ENCODE measurements at regions not wholly inside any gene's neighbourhood (a gene's known extent, or its start where the extent isn't known, plus 50 kb on each side); places are given as distances from the start of the nearest gene placed in this dataset.

- no peak overlapping the region for H3K56ac ChIP-seq (ENCODE audit: insufficient read length, low read depth, low read length)
- H3K18ac ChIP-seq (ENCODE audit: insufficient read length, low read depth, low read length) = no peak overlapping the region
- H4K20me1 ChIP-seq (ENCODE audit: control insufficient read depth, insufficient read depth, insufficient read length) = no peaks in the 10 kb centered on the region
- peaks cover 12% of the 10 kb centered on the region for H3K27me3 Mint-ChIP-seq (ENCODE audit: low read depth)
- H4K8ac ChIP-seq (replicated peaks; ENCODE audit: insufficient read length, low read depth, low read length) = no peak overlapping the region
- no peaks in the 10 kb centered on the region; a peak in 1 of 5 replicates for H3K9me3 Mint-ChIP-seq
- H3K27me3 ChIP-seq (ENCODE audit: insufficient read depth, low read length) = no peaks in the 10 kb centered on the region; the same call in 1 of the 2 replicates
- DNase-seq = no peak
- no peaks in the 10 kb centered on the region for H3K79me2 ChIP-seq (ENCODE audit: insufficient read depth, low read length)
- H3K23ac ChIP-seq (ENCODE audit: insufficient read length, low read depth, low read length) = no peak overlapping the region
- H3K9ac ChIP-seq (ENCODE audit: extremely low read depth, insufficient read length, low read length) = no peak overlapping the region
- H3K4me3 Mint-ChIP-seq = no peak overlapping the region
- no peak overlapping the region for H3T11ph ChIP-seq (ENCODE audit: low read length)
- no peak overlapping the region; a peak in 1 of 7 replicates for H3K27ac Mint-ChIP-seq
- H2BK5ac ChIP-seq (ENCODE audit: insufficient read length, low read length) = no peak overlapping the region
- H2AK5ac ChIP-seq (ENCODE audit: insufficient read length, low read length) = no peak overlapping the region
- peaks cover 17 to 22% of the 10 kb centered on the region in 2 experiments for H3K4me1 Mint-ChIP-seq
- H3K27ac ChIP-seq (ENCODE audit: insufficient read length, low read depth, low read length) = no peak overlapping the region
- H3K4me2 ChIP-seq (ENCODE audit: insufficient read depth, insufficient read length, low read length) = no peak overlapping the region
- no peak overlapping the region for H2BK12ac ChIP-seq (ENCODE audit: insufficient read length, low read depth, low read length)
- H3K14ac ChIP-seq (ENCODE audit: insufficient read depth, low read length) = no peak overlapping the region
- H3K79me1 ChIP-seq (ENCODE audit: insufficient read depth, low read depth, low read length, poor library complexity, severe bottlenecking) = no peaks in the 10 kb centered on the region
- H3K36me3 Mint-ChIP-seq (ENCODE audit: insufficient read depth in 1 of 3, low read depth in 3 of 3) = no peaks in the 10 kb centered on the region
- WGBS (ENCODE audit: extremely low coverage, insufficient read length, low lambda C conversion rate) = no CpG with 5 or more reads among the region's 5 CpGs
- H3K9me3 ChIP-seq (ENCODE audit: control insufficient read depth, low read depth, low read length) = no peaks in the 10 kb centered on the region
- TF ChIP-seq CTCF (conservative IDR thresholded peaks at IDR 0.05) = no peak
- no peak overlapping the region for H4K91ac ChIP-seq (ENCODE audit: insufficient read length, low read depth, low read length)
- H2BK15ac ChIP-seq (ENCODE audit: low read depth, low read length) = no peak overlapping the region
- H3K23me2 ChIP-seq (ENCODE audit: insufficient read length, low read depth, low read length, poor library complexity, severe bottlenecking) = no peaks in the 10 kb centered on the region
- H2BK120ac ChIP-seq (ENCODE audit: low read depth, low read length, poor library complexity, severe bottlenecking) = no peak overlapping the region
- no peaks in the 10 kb centered on the region for H3K4me1 ChIP-seq (ENCODE audit: insufficient read depth, low read length)
- no peak overlapping the region for H2BK20ac ChIP-seq (ENCODE audit: low read depth, low read length, poor library complexity, severe bottlenecking)
- no peak overlapping the region for H3K4ac ChIP-seq (ENCODE audit: low read depth, low read length)
- no peak overlapping the region for H2AFZ ChIP-seq (ENCODE audit: low read length)
- no peak overlapping the region for H4K5ac ChIP-seq (ENCODE audit: insufficient read length, low read depth, low read length)
These were observed 205.1 kb downstream of the ARL4C start for GRCh38 chr2:234291765-234292204.

All from H9 (cell line).